ENCODE measurements at regions not wholly inside any gene's neighbourhood (a gene's known extent, or its start where the extent isn't known, plus 50 kb on each side); places are given as distances from the start of the nearest gene placed in this dataset.
A peak's percentile ranks its signal among the peaks of the same experiment; 100 is the strongest.

GRCh38 chr19:5237190-5237780, 103.3 kb downstream of the PTPRS start:
- no peaks in the 10 kb centered on the region for H3K4me1 ChIP-seq
- H3K4me3 ChIP-seq, result no peak overlapping the region
- no peaks in the 10 kb centered on the region for H3K9me3 ChIP-seq
- FAIRE-seq (no peak), ATAC-seq (no peak), DNase-seq (ENCODE audit: low read depth in 1 of 2, low spot score in 1 of 2) (no peak)
- no peak for TF ChIP-seq USF2 (IDR thresholded peaks at IDR 0.05)
- no peak for TF ChIP-seq PHF8 (IDR thresholded peaks at IDR 0.05; ENCODE audit: borderline replicate concordance, low read depth)
- TF ChIP-seq GATA3 (IDR thresholded peaks at IDR 0.05; ENCODE audit: borderline replicate concordance), result no peak
- no peak for TF ChIP-seq EP300 (IDR thresholded peaks at IDR 0.05)
- TF ChIP-seq HMGXB4 (CRISPR knock-in tag; IDR thresholded peaks at IDR 0.05; ENCODE audit: borderline replicate concordance), result no peak
- TF ChIP-seq RARB (CRISPR knock-in tag; IDR thresholded peaks at IDR 0.05), result no peak
- no peak for TF ChIP-seq POLR2A (IDR thresholded peaks at IDR 0.05; ENCODE audit: low read length)
- no peak for TF ChIP-seq REST (IDR thresholded peaks at IDR 0.05)
- no peak for TF ChIP-seq TFCP2L1 (CRISPR knock-in tag; IDR thresholded peaks at IDR 0.05)
- TF ChIP-seq EHF (CRISPR knock-in tag; IDR thresholded peaks at IDR 0.05), result no peak
- ChIA-PET CTCF (interaction anchor here (0.6 kb wide), 2 partner anchors 29 to 343 kb away, joined by 3 read pairs; no protein-coding TSS in a partner anchor), POLR2A (no interaction called here)
- WGBS (ENCODE audit: missing lambda C conversion rate), result 94% methylated on average over 23 of the region's 35 CpGs
- no peak overlapping the region for H3K4me2 ChIP-seq
- H3K27ac ChIP-seq, result no peak overlapping the region

GRCh38 chr19:5235458-5236219, 105.0 kb downstream of the PTPRS start:
- FAIRE-seq (no peak), ATAC-seq (no peak), DNase-seq (ENCODE audit: low read depth in 1 of 2, low spot score in 1 of 2) (no peak)
- Histone ChIP-seq H3K27ac (no peak overlapping the region), H3K4me2 (no peak overlapping the region), H3K4me1 (no peaks in the 10 kb centered on the region), H3K9me3 (no peaks in the 10 kb centered on the region), H3K4me3 (no peak overlapping the region)
- POLR2A ChIA-PET, result no interaction called here
- TF ChIP-seq BHLHE40 (IDR thresholded peaks at IDR 0.05; ENCODE audit: low read depth, low read length), result no peak
- TF ChIP-seq CBX8 (IDR thresholded peaks at IDR 0.05), result no peak
- no peak for TF ChIP-seq HOXA7 (CRISPR knock-in tag; IDR thresholded peaks at IDR 0.05)
- no peak for TF ChIP-seq ELK1 (IDR thresholded peaks at IDR 0.05; ENCODE audit: low read depth, low read length)
- CTCF ChIA-PET, result no interaction called here
- WGBS (ENCODE audit: missing lambda C conversion rate), result 97% methylated on average over 12 of the region's 12 CpGs

- WGBS (ENCODE audit: missing lambda C conversion rate), result 92% methylated on average over 3 of the region's 3 CpGs
Measured at GRCh38 chr19:5234412-5234811, 106.2 kb downstream of the PTPRS start.

More at GRCh38 chr19:5234412-5234811, 106.2 kb downstream of the PTPRS start:
- H3K4me3 ChIP-seq, result no peak overlapping the region
- H3K4me2 ChIP-seq, result no peak overlapping the region
- H3K9me3 ChIP-seq, result no peaks in the 10 kb centered on the region
- H3K4me1 ChIP-seq, result peaks cover 4% of the 10 kb centered on the region; the same call in 1 of the 3 replicates
- FAIRE-seq (no peak), DNase-seq (ENCODE audit: low read depth in 1 of 2, low spot score in 1 of 2) (no peak), ATAC-seq (no peak)
- ChIA-PET CTCF (no interaction called here), POLR2A (no interaction called here)
- peak; percentile 87; the same call in 1 of the 2 replicates for TF ChIP-seq CHD4 (IDR thresholded peaks at IDR 0.05; ENCODE audit: borderline replicate concordance)
- TF ChIP-seq HOXB5 (CRISPR knock-in tag; IDR thresholded peaks at IDR 0.05), result no peak
- no peak overlapping the region for H3K27ac ChIP-seq

Measured in A549 (cell line).